Muscle of back (tissue), 3 donors: ENCODE measurements at regions not wholly inside any gene's neighbourhood (a gene's known extent, or its start where the extent isn't known, plus 50 kb on each side); places are given as distances from the start of the nearest gene placed in this dataset.

ENCODE experiments used
- DNase-seq, 3 donors: peaks; one replicate each; pipeline versions ENCODE4 v3.0.0 to v3.0.0-alpha.2; 2013

DNA sequence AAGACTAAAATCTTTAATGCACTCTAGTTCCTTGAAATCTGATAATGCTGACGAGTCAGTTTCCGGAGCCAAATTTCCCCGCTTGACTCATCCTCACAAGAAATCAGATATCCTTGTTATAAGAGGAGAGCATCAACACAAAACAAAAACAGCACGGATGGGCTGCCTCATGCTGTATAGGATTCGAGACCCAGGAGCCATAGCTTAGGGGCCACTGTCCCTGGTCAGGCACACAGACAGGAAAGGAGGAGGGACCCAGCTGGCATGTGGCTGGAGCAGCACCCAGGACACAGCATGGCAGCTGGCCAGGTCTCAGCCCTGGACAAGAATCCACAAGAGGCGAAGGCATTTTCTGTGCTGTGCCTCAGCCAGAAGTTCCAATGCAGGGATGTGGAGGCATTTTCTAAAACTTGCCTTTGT is 110.2 kb upstream of the SPATA13 start:
- DNase-seq = no peak

DNA sequence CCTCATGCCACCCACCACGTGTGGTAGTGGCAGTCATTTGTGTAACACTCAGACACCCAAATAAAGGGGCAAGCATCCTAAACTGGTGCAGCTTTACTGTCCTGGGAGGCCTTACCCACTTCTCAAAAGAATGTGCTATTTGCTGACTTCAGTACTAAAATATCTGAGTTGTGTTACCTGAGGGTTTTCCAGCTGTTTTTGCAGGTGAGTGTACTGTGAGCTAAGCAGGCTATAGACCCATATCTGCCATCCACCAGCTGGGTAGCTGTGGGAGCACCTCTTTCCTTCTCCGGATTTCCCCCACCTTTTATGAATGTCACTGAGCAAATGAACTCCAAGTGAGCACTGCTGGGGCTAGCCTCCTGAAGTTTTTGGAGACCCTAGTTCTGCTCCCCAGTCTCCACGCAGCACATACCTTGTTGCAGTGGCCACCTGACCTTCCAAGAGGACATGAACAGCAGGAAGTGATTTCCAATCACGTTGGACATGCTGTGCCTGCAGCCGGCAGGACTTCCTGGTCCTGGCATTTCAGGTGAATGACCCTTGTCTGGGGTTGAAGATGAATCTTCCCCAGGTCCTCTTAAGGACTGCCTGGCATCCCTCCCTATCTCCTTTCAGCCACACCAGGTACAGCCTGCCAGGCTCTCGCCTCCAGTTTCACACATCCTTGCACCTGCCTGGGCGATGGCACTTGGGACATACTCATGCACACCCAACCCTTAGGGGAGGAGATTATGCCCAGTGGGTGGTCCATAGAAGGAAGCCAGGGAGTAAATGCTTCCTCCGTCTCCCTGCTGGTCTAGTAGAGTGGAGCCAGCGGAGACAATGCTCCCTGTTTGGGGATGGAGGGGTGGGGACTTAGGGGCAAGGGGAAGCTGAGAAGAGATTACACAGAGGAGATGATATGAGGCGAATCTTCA is 109.5 kb upstream of the SPATA13 start:
- DNase-seq = no peak

- peak in 1 of 3 donors; percentile 63 for DNase-seq
Observed at GRCh38 chr13:24052547-24053518, 107.7 kb upstream of the SPATA13 start.

- DNase-seq = peak in 1 of 3 donors; percentile 52
Observed at GRCh38 chr13:24053519-24054251, 106.8 kb upstream of the SPATA13 start.

DNA sequence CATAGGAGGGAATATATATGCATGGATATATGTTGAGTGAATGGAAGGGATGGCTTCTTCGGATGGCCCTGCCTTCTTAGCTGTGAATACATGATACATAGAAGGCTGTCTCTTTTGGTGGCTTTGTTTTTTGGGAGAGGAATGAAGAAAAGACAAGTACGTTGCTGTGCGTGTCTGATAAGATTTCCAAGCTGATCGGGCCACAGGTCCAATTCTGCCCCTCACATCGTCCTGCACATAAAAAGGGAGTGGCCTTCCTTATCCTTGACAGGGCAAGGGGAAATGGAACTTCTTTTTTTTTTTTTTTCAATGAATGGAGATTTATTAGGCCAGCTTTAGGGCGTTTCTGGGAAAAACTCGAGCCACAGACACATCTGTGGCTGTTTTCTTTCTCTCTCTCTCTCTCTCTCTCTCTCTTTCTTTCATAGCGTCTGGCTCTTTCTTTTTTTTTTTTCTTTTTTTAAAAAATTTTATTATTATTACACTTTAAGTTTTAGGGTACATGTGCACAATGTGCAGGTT is 103.8 kb upstream of the SPATA13 start:
- DNase-seq = no peak

DNA sequence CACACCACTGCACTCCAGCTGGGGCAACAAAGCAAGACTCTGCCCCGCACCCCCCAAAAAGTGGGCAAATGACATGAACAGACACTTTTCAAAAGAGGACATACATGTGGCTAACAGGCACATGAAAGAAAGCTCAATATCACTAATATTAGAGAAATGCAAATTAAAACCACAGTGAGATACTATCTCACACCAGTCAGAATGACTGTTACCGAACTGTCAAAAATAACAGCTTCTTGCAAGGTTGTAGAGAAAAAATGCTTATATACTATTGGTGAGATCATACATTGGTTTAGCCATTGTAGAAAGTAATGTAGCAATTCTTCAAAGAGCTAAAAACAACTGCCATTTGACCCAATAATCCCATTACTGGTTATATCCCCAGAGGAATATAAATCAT is 99.5 kb upstream of the SPATA13 start:
- DNase-seq = no peak

GRCh38 chr13:24063281-24063877 is 97.1 kb upstream of the SPATA13 start:
- DNase-seq = peak in 1 of 3 donors; percentile 36

DNA sequence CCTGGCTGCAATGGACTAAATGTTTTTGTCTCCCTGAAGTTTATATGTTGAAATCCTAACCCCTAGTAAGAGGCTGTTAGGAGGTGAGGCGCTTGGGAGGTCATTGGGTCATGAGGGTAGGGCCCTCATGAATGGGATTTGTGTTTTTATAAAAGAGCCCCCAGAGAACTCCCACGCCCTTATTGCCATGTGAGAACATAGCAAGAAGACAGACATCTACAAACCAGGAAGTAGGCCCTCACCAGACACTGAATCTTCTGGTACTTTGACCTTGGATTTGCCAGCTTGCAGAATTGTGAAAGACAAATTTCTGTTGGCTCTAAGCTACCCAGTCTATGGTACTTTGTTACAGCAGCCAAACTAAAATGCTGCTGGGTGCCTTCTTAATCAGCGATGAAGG is 96.1 kb upstream of the SPATA13 start:
- DNase-seq = no peak

DNA sequence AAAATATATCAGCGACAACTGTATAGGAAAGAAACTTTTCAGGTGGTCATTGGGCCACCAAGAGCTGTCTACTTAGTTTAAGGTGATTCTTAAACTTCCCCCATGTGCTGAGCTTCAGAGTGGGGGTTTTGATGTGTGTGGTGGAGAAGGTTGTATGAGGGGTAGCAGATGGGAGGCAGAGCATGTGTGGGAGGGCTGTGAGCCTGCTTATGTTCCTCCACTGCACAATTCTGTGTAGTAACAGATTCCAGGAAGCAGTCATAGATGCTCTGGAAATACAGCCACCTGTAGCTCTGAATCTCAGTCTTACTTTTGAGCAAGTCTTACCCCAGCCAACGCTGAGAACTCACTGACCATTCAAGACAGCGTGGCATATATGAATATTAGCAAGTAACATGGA is 95.3 kb upstream of the SPATA13 start:
- no peak for DNase-seq

GRCh38 chr13:24066405-24067295 is 93.9 kb upstream of the SPATA13 start:
- DNase-seq = no peak

- DNase-seq = no peak
Observed at GRCh38 chr13:24068472-24068871, 92.0 kb upstream of the SPATA13 start.

DNA sequence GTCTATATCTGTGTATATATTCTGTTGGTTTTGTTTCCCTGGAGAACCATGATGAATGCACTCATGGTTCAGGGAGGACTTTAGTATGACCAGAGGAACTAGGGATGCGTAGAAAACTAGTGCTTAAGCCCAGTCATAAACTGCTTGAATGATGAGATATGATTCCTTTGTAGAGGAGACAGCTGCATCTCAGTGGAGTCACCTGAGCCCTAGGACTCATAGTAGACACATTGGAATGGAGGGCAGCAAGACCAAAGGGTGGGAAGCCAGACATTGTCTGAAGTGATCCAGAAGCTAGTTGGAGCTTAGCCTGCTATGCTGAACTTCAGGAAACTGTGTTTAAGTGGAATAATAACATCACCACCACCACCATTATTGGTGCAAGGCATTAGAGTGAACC is 89.5 kb upstream of the SPATA13 start:
- DNase-seq = no peak

GRCh38 chr13:24071423-24072075 is 89.0 kb upstream of the SPATA13 start:
- no peak for DNase-seq

GRCh38 chr13:24073657-24074056 is 86.9 kb upstream of the SPATA13 start:
- DNase-seq = no peak

DNA sequence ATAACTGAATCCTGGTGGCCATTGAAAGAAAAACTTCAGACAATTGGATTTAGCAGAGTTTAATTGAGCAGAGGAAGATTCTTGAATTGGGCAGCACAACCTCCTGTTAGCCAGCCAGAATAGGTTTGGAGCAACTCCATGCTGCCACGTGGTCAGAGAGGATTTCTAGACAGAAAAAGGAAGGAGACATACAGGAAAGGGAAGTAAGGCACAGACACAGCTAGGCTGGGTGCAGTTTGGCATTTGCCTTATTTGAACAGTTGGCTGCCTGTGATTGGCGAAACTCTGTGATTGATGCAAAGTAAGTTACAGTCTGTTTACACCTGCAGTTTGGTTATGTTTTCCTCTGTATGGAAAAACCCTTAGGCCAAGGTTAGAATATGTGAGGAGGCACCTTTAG is 85.8 kb upstream of the SPATA13 start:
- DNase-seq = no peak

GRCh38 chr13:24075137-24075975 is 85.2 kb upstream of the SPATA13 start:
- no peak for DNase-seq

DNA sequence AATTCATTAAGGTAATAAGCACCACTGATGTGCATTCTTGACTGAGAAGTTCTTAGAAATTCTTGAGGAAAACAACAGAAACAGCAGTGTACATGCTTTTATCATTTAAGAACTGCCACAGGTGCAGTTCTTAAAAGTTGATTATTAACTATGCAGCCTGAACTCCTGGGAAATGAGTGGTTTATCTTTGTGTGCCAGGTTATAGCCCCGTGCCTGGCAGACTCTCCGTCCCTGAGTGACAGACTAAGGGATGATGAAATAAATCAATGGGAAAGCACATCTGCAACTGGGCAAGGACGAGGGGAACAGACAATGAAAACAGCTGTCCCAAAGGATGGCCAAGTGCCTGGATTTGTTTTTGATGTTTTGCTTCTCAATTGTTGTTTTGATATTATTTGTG is 84.4 kb upstream of the SPATA13 start:
- no peak for DNase-seq

DNA sequence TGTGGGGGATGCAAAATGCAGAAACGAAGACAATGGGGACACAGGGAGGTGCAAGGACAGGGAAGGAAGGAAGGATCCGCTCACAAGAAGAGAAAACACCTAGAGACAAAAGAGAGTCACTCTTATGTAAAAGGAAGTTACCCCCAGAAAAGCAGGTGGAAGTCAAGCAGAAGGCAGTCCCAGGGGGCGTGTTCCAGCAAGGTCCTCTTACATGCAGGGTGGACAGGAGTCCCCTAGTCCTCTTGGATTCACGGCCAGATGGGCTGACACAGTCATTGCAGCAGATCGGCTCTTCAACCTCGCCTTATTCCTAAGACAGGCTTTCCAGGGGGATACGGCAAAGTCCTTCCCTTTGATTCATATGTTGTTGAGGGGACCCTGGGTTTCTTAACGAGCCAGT is 83.9 kb upstream of the SPATA13 start:
- DNase-seq = no peak

- no peak for DNase-seq
Observed at GRCh38 chr13:24080134-24080533, 80.4 kb upstream of the SPATA13 start.
